ENCODE measurements at regions not wholly inside any gene's neighbourhood (a gene's known extent, or its start where the extent isn't known, plus 50 kb on each side); places are given as distances from the start of the nearest gene placed in this dataset.
"Not testable (repeated sequence)": the region's sequence is repeated elsewhere in the genome, so short reads cannot be mapped to it uniquely, and the experiment has no call there.

DNA sequence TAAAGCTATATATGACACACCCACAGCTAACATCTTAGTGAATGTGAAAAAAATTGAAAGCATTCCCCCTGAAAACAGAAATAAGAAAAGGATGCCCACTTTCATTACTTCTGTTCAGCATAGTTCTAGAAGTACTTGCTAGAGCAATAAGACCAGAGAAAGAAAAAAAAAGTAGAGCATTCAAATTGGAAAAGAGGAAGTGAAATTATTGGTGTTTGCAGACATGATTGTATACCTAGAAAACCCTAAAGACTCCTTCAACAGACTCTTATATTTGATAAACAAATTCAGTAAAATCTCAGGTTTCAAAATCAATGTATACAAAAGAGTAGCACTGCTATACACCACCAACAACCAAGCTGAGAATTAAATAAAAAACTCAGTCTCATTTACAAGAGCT is 1461.0 kb downstream of the AMY1C start:
- no peak for DNase-seq

DNA sequence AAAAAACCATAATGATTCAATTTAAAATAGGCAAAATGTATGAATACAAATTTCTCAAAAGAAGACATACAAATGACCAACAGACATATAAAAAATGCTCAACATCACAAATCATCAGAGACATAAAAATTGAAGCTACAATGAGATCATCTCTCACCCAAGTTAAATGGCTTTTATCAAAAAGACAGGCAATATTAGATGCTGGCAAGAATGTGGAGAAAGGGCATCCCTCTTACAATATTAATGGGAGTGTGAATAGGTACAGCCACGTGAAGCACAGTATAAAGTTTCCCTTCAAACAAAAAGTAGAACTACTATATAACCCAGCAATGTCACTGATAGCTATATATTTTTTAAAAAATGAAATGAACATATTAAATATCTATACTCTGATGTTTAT is 1481.7 kb downstream of the AMY1C start:
- DNase-seq = no peak

DNA sequence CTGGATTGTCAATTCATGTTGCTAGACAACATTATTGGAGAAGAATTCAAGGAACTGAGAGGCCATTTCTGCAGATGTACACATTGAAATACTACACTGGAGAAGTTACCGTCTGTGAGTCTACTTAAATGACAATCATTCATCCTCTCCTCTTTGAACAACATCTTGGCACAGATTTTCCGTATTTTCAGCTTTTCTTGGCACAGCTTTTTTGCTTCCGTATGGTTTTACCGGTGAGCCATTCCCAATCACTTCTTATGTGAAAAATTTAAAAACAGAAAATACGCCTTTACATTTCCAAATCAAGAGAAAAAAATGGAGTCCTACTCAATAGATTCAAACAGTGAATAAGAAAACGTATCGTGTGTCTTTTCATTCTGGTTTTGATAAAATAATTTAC is 1493.7 kb downstream of the AMY1C start:
- DNase-seq = no peak

DNA sequence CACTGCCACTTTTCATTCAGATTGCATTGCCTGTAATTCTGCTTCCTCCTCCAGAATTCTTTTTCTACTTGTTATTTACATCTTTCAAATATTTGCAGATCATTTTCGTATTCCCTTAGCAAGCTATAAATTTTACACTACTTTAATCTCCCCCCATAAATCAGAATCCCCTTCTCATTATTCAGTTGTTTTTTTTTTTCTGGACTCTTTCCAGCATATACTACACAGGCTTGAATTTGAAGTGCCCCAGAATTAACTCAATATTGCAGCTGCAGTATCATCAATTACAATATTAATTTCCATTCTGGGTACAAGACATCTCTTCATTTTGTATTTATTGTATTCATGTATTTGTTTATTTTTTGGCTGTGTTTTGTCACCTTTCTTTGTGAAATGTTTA is 1494.3 kb downstream of the AMY1C start:
- no peak for DNase-seq

DNA sequence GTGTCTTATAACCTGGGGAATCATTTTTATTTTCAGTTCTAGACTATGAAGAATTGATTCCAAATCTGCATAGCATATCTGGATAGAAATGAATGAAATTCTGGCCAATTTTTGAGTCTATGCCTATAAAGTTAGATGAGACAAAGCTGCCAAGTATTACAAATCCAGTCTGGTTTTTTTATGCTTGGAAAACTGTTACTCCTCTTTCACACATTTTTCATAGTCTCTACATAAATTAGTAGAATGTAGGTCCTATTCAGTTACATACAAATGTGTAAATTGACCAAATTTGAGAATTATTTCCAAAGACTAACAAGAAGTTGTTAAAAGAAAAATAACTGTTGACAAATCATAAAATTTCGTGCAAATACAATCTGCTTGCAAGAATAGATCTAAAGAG is 1505.2 kb downstream of the AMY1C start:
- no peak for DNase-seq

DNA sequence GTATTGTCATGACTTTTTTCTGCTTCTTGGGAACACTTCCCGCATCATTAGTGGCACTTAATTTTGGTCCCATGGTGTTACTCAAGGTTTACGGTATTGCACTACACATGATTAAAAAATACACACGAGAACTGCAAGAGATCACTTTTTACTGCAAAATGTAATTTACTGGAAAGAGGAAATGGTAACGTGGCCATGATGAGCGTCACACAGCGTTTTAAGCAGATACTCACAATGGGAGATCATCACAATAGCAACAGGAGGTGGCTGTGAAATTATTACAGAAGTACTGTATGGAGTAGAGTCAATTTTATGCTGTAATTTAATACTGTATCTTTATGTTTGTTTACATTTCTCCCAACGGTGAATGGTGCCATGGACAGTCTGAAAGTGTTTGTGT is 1510.3 kb downstream of the AMY1C start:
- no peak for DNase-seq

DNA sequence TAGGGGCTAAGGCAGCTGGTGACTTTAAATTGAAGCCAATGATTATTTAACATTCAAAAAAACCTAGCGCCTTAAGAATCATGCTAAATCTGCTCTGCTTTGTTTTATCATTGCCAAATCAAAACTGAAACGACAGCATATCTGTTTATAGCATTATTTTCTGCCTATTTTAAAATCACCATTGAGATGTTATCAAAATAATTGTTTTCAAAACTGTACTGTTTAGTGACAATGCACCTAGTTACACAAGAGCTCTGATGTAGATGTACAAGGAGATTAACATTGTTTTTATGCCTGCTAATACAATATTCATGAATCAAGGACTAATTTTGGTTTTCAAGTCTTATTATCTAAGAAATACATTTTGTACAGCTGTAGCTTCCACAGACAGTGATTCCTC is 1521.3 kb downstream of the AMY1C start:
- DNase-seq = no peak

DNA sequence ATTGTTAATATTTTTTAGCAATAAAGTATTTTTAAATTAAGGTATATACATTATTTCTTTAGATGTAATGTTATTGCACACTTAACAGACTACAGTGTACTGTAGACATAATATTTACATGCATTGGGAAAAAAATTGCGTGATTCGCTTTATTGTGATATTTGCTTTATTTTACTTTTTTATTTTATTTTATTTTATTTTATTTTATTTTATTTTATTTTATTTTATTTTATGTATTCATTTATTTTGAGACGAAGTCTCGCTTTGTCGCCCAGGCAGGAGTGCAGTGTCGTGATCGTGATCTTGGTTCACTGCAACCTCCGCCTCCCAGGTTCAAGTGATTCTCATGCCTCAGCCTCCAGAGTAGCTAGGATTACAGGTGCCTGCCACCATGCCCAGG is 1522.7 kb downstream of the AMY1C start:
- not testable (repeated sequence) for DNase-seq

DNA sequence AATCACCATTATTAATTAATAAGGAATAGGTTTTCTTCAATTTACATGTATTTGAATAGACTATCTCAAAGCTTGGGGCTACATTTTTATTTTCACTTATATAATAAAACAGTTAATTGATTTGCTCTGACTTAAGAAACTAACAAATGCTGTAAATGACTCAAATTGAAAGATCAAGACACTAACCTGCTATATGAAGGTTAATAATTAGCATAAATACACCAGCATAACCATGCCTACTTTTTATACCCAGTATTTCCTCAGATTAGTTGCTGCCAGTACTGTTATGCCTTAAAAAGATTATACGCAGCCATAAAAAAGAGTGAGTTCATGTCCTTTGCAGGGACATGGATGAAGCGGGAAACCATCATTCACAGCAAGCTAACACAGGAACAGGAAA is 1545.1 kb downstream of the AMY1C start:
- DNase-seq = no peak

DNA sequence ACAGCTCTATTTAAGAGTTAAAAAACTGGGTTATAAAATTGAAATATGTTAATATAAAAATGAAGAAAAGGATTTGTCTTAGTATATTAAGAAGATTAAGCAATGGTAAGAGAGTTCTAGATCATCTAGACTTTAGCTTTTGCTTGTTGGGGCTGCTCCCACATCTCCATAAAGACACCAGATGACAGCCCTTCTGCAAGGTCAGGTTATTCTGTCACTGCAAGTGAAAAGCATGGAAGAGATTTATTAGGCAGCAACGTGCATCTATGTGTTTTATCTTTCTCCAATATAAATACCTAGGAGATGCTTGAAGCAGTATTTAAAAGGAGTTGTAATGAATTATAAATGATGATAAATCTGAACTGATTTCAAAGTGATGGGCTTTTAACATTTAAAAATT is 1560.4 kb downstream of the AMY1C start:
- DNase-seq = no peak

DNA sequence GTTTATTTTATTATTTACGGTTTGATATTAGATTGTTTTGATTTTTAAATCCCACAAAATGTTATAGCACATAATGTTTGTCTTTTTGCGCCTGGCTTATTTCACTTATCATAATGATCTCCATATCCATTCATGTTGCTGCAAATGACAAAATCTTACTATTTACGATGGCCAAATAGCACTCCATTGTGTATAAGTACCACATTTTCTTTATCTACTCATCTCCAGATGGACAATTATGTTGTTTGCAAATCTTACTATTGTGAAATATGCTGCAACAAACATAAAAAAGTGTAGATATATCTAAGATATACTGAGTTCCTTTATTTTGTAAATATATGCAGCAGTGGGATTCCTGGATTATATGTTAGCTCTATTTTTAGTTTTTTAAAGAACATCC is 1568.3 kb downstream of the AMY1C start:
- DNase-seq = no peak

DNA sequence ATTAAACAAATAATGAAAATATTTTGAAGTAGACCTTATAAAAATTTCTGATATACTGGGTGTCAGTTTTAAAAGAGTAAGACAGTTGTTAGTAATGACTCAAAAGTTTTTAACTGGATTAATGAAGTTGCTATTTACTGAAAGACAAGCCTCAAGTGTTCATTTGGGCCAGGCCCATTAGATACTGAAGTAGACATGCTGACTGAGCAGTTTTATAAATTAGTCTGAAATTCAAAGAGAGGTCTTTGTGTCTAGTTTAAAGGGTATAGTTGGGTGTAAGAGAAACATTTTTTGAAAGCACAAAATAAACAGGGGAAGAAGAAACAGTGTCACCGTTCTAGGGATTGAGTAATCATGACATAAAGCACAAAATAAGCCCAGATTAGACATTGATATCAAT is 1577.2 kb downstream of the AMY1C start:
- DNase-seq = no peak

DNA sequence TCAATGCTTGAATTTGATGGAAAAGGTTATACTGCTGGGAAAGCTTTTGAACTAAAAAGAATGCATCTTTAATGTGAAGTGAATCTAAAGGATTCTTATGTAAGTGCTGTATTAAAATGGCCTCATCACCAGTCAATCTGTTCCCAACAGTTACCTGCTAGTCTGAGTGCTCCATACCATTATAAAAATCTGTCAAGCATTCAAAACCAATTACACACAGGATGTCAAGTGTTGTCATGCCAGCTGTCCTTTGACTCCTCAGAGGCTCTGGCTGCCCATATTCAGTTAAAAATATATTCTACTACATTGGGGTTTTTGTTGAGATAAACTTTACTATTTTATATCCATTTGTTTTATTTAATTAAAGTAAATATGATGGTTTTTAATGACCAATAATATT is 1587.7 kb downstream of the AMY1C start:
- DNase-seq = no peak

DNA sequence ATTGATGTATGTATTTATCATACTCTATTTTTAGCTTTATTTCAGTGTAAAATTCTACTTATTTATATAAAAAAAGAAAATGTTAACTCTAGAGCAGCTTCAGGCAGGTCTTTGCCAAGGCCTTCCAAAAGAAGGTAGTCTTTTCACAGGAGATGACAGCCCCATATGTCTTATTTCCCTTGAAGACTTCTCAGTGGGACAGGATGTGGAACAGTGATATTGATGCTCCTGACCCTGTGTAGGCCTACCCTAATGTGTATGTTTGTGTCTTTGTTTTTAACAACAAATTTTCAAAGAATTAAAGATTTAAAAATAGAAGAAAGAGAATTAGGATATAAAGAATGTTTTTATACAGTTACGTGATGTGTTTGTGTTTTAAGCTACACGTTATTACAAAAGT is 1593.6 kb downstream of the AMY1C start:
- DNase-seq = no peak

DNA sequence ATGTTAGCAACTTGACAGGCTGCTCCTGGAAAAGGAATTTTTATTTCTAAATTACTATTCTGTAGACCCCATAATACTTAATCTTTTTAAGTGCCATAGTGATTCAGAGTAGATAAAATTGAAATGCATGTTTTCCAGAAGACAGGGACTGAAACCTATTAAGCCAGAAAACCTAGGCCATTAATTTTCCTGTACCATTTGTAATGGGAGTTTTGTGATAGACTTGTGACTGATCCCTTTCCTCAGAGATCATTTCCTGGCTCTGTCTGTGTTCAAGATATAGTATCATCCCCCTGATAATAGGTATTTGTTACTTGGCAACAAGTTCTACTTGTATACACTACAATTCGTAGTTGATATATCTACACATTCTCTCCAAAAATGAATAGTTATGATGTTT is 1609.8 kb downstream of the AMY1C start:
- no peak for DNase-seq

DNA sequence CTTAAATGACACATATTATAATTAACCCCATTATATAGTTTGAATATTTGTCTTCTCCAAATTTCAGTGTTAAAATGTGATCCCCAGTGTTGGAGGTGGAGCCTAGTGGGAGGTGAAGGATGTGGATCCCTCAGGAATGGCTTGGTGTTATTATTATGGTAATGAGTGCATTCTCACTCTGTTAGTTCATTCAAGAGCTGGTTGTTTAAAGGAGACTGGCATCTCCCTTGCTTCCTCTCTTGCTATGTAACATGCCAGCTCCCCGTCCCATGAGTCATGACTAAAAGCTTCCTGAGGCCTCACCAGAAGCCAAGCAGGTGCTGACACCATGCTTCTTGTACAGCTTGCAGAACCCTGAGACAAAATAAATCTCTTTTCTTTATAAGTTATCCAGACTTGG is 1612.7 kb downstream of the AMY1C start:
- DNase-seq = no peak

DNA sequence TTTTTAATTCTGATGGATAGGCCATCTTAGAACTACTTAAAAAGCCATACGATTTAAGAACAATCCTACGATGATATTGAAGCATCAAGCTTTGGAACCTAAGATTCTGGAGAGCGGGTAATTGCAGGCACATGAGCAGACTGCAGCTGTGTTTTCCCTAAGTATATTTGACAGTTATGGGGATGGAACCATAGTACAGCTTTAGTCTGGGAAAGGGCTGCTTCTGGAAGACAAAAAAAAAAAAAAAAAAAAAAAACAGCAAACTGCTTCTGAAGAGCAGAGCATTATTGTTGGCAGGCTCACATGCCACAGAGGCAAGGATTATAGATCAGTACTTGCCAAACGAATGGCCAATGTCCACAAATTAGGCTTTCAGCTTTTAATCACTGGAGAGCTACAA is 1618.7 kb downstream of the AMY1C start:
- DNase-seq = no peak

DNA sequence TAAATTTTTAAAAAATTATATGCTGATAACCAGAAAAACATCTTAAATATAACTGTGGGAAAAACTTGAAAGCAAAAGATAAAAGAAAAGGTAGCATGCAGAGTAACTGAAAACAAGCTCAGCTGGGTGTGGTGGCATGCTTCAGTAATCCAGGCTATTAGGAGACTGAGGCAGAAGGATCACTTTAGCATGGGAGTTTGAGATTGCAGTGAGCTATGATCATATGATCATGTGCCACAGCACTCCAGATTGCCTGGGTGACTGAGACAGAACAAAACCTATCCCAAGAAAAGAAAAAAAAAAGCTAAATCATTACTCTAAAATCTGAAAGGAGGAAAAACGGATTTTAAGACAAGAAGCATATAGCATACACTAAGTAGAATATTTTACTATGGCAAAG is 1624.0 kb downstream of the AMY1C start:
- no peak for DNase-seq

DNA sequence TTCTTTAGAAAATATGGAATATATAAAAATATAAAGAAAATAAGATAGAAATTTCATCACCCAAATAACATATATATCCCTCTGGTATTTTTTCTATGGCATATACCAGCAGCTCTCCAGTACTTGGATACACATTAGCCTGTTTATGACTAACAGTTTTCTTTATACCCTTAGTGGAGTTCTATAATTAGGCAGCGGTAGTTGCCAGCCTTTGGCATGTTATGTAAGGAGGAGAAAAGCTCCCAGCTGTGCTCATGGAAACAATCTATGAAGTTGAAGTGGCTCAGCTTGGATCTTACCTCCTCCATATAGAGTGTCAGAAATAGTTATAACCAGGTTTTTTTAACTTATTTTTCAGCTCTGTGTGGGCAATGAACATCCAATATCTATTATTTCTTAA is 1636.8 kb downstream of the AMY1C start:
- DNase-seq = no peak

DNA sequence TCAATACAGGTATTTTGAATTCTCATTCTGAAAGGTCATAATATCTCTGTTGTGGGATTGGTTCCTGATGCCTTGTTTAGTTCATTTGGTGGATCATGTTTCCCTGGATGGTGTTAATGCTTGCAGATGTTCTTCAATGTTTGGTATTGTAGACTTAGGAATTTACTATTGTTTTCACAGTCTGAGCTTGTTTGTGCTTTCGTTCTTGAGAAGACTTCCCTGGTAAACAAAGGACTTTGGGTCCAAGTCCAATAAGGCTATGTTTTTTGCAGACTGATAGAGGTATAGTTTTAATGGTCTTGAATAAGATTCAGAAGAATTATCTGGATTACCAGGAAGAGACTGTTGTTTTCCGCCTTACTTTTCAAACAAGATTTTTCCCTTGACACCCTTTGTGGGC is 1646.3 kb downstream of the AMY1C start:
- DNase-seq = no peak

DNA sequence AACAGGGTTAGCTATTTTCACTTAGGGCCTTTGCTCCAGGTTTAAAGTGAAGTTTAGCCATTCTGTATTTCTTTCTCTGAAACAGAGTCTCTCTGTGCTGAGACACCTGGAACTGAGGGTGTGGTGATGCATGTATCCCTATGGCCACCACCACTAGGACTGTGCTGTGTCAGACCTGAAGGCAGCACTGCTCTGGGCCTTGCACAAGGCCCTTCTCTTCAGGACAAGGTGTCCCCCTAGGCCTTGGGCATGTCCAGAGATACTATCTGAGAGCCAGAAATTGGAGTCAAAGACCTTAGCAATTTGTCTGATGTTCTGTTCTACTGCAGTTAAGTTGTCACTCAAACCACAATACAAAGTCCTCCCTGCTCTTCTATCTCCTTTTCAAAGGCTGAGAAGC is 1649.2 kb downstream of the AMY1C start:
- no peak for DNase-seq

DNA sequence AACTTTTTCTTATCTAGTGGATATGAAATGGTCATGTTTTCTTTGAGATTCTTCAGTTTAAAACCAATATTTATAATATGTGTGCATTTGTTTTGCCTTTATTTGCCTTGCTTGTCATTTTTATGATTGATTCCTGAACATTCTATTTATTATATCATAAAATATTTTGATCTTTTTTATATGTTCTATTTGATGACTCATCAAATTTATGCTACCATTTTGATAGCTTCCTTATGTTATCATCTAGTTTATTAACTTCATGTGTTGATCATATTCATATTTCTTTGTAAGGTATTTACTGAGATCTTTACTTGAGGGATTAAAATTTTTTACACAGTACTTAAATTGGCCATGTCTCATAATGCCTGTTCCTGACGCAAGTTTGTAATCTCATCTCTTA is 1650.0 kb downstream of the AMY1C start:
- no peak for DNase-seq

DNA sequence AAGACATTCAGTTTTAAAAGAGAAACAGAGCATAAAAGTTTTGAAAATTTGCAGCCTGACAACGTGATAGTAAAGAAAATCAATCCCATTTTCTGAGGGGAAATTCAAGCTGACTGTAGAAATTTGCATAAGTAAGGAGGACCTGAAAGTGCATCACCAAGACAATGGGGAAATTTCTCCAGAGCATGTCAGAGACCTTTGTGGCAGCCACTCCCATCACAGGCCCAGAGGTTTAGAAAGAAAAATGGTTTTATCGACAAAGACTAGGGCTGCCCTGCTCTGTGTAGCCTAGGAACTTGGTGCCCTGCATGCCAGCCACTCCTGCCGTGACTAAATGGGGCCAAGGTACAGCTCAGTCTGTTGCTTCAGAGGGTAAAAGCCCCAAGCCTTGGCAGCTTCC is 1640.2 kb upstream of the PRMT6 start:
- DNase-seq = no peak

DNA sequence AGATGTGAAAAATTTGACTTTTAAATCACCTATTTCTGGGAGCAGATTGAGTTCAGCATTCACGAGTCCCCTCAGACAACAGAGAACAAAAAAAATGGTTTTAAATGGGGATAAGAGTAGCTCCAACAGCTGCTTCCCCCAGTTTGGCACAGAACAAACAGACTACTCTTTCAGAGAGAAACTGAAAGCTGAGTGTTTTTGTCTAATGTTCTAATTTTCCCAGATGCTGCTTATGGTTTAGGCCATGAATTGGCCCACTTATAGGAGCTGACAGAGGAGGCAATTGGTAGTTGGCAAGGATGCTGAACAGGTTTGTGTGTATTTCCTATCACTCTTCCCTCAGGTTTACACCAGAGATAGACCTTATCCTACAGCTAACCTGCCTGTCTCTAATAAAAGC is 1637.4 kb upstream of the PRMT6 start:
- DNase-seq = no peak

DNA sequence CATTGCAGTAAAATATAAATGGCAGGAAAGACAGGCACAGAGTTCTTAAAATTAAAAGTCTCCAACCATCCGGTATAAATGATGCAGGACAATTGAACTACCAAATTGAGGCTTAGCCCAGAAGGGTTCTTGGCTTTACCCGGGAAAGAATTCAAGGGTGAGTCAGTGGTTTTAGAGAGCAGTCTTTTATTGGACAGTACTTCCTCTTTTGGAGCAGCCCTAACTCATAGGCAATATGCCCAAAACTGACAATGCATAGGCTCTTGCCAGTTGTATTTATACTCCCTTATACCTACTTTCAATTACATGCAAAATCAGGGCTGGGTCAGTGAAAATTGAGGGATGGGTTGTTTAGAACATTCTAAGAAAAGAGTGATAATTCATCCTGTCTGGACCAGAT is 1628.9 kb upstream of the PRMT6 start:
- DNase-seq = no peak

DNA sequence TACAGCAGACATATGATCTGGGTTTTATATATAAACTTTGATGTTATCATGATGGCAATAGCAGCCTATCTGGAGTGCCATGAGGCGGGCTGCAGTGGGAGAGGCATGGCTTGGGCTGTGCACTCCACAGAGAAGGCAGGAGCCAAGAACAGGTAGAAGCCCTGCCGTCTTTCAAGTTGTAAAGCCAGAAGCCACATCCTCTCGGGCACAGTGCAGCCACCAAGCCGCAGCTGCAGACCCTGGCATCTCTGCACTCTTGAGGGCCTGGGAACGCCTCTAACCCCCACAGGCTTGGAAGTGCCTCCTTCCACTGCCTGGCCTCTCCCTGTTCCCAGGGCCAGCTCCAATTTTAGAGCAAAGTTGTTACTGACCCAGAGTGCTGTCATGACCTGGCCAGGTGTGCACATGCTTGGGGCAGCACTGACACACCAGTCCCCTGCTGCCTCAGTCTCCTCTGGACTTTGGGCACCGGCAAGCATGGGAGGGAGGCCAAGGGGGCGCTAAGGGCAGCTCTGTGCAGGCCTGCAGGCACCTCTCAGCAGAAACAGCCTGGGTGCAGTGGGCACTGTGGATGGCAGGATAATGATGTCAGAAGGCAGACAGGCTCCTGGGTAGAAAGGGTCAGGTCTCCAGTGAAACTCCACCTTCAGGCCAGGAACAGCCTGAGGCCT is 1619.8 kb upstream of the PRMT6 start:
- no peak for DNase-seq
